ENCODE measurements at regions not wholly inside any gene's neighbourhood (a gene's known extent, or its start where the extent isn't known, plus 50 kb on each side); places are given as distances from the start of the nearest gene placed in this dataset.

- no peaks in the 10 kb centered on the region for H3K79me2 ChIP-seq (ENCODE audit: insufficient read depth, low read length)
- no peak overlapping the region for H3K4me2 ChIP-seq (ENCODE audit: insufficient read depth, insufficient read length, low read length)
- no peaks in the 10 kb centered on the region for H4K20me1 ChIP-seq (ENCODE audit: control insufficient read depth, insufficient read depth, insufficient read length)
- H4K91ac ChIP-seq (ENCODE audit: insufficient read length, low read depth, low read length), result no peak overlapping the region
- Mint-ChIP-seq H3K9me3 (no peaks in the 10 kb centered on the region), H3K27ac (no peak overlapping the region), H3K4me1 (peaks cover 2 to 6% of the 10 kb centered on the region in 2 experiments; a peak in 3 of 4 replicates), H3K4me3 (no peak overlapping the region), H3K36me3 (ENCODE audit: insufficient read depth in 1 of 3, low read depth in 3 of 3) (no peaks in the 10 kb centered on the region; a peak in 1 of 7 replicates), H3K27me3 (ENCODE audit: low read depth) (peaks cover 2% of the 10 kb centered on the region; the same call in 1 of the 2 replicates)
- no peak overlapping the region for H3K14ac ChIP-seq (ENCODE audit: insufficient read depth, low read length)
- H3T11ph ChIP-seq (ENCODE audit: low read length), result no peak overlapping the region
- H2BK20ac ChIP-seq (ENCODE audit: low read depth, low read length, poor library complexity, severe bottlenecking), result no peak overlapping the region
- H3K9ac ChIP-seq (ENCODE audit: extremely low read depth, insufficient read length, low read length), result no peak overlapping the region
- no peak overlapping the region for H2BK12ac ChIP-seq (ENCODE audit: insufficient read length, low read depth, low read length)
- no peak overlapping the region for H4K5ac ChIP-seq (ENCODE audit: insufficient read length, low read depth, low read length)
- no peaks in the 10 kb centered on the region for H3K79me1 ChIP-seq (ENCODE audit: insufficient read depth, low read depth, low read length, poor library complexity, severe bottlenecking)
- no peaks in the 10 kb centered on the region for H3K23me2 ChIP-seq (ENCODE audit: insufficient read length, low read depth, low read length, poor library complexity, severe bottlenecking)
- H2BK120ac ChIP-seq (ENCODE audit: low read depth, low read length, poor library complexity, severe bottlenecking), result no peak overlapping the region
- no peak overlapping the region for H3K4ac ChIP-seq (ENCODE audit: low read depth, low read length)
- H2BK5ac ChIP-seq (ENCODE audit: insufficient read length, low read length), result no peak overlapping the region
- no peak overlapping the region for H3K27ac ChIP-seq (ENCODE audit: insufficient read length, low read depth, low read length)
- no peaks in the 10 kb centered on the region for H3K27me3 ChIP-seq (ENCODE audit: insufficient read depth, low read length)
- no peak for DNase-seq
- H3K23ac ChIP-seq (ENCODE audit: insufficient read length, low read depth, low read length), result no peak overlapping the region
- no peaks in the 10 kb centered on the region for H3K9me3 ChIP-seq (ENCODE audit: control insufficient read depth, low read depth, low read length)
- WGBS (ENCODE audit: extremely low coverage, insufficient read length, low lambda C conversion rate), result no CpG with 5 or more reads among the region's 7 CpGs
- no peak overlapping the region for H2AK5ac ChIP-seq (ENCODE audit: insufficient read length, low read length)
- H2BK15ac ChIP-seq (ENCODE audit: low read depth, low read length), result no peak overlapping the region
- H3K56ac ChIP-seq (ENCODE audit: insufficient read length, low read depth, low read length), result no peak overlapping the region
- no peaks in the 10 kb centered on the region for H3K4me1 ChIP-seq (ENCODE audit: insufficient read depth, low read length)
- H2AFZ ChIP-seq (ENCODE audit: low read length), result no peak overlapping the region
- TF ChIP-seq, protein P1, sequence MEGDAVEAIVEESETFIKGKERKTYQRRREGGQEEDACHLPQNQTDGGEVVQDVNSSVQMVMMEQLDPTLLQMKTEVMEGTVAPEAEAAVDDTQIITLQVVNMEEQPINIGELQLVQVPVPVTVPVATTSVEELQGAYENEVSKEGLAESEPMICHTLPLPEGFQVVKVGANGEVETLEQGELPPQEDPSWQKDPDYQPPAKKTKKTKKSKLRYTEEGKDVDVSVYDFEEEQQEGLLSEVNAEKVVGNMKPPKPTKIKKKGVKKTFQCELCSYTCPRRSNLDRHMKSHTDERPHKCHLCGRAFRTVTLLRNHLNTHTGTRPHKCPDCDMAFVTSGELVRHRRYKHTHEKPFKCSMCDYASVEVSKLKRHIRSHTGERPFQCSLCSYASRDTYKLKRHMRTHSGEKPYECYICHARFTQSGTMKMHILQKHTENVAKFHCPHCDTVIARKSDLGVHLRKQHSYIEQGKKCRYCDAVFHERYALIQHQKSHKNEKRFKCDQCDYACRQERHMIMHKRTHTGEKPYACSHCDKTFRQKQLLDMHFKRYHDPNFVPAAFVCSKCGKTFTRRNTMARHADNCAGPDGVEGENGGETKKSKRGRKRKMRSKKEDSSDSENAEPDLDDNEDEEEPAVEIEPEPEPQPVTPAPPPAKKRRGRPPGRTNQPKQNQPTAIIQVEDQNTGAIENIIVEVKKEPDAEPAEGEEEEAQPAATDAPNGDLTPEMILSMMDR (conservative IDR thresholded peaks at IDR 0.05), result no peak
- H4K8ac ChIP-seq (replicated peaks; ENCODE audit: insufficient read length, low read depth, low read length), result no peak overlapping the region
- no peak overlapping the region for H3K18ac ChIP-seq (ENCODE audit: insufficient read length, low read depth, low read length)
Observed at GRCh38 chr10:123449234-123449962, 216.8 kb upstream of the GPR26 start.

All from H9 (cell line).